Subcutaneous abdominal adipose tissue (tissue), 5 donors: ENCODE measurements at regions not wholly inside any gene's neighbourhood (a gene's known extent, or its start where the extent isn't known, plus 50 kb on each side); places are given as distances from the start of the nearest gene placed in this dataset.

ENCODE experiments used
- H3K27ac ChIP-seq: one replicate; pipeline ENCODE4 v1.7.0; 2013; ENCODE audit warnings: low read depth, mild to moderate bottlenecking, inconsistent platforms, low read length, moderate library complexity
- H3K27me3 ChIP-seq, 5 donors: one replicate each; pipeline ENCODE4 v1.7.0; 2013; ENCODE audit warnings: low read length in 5 of 5, inconsistent platforms in 1 of 5; ENCODE audit not compliant: control insufficient read depth in 5 of 5, insufficient read depth in 4 of 5
- H3K36me3 ChIP-seq, 5 donors: one replicate each; pipeline ENCODE4 v1.7.0; 2013; ENCODE audit warnings: low read length in 5 of 5; ENCODE audit not compliant: control insufficient read depth in 5 of 5, insufficient read depth in 5 of 5
- H3K4me1 ChIP-seq, 5 donors: one replicate each; pipeline ENCODE4 v1.7.0; 2013; ENCODE audit warnings: low read length in 5 of 5, mild to moderate bottlenecking in 3 of 5, moderate library complexity in 1 of 5; ENCODE audit not compliant: control insufficient read depth in 5 of 5, insufficient read depth in 5 of 5
- H3K4me3 ChIP-seq, 5 donors: one replicate each; pipeline ENCODE4 v1.7.0; 2013; ENCODE audit warnings: low read length in 5 of 5, low read depth in 1 of 5
- H3K9ac ChIP-seq, 5 donors: one replicate each; pipeline ENCODE4 v1.7.0; 2013; ENCODE audit warnings: low read length in 5 of 5, mild to moderate bottlenecking in 4 of 5, moderate library complexity in 3 of 5
- H3K9me3 ChIP-seq, 5 donors: one replicate each; pipeline ENCODE4 v1.7.0; 2013; ENCODE audit warnings: low read length in 5 of 5; ENCODE audit not compliant: control insufficient read depth in 5 of 5
- donor health status: healthy.
- donor health status: healthy.
- donor health status: healthy.
- donor health status: healthy.
- donor health status: healthy.

DNA sequence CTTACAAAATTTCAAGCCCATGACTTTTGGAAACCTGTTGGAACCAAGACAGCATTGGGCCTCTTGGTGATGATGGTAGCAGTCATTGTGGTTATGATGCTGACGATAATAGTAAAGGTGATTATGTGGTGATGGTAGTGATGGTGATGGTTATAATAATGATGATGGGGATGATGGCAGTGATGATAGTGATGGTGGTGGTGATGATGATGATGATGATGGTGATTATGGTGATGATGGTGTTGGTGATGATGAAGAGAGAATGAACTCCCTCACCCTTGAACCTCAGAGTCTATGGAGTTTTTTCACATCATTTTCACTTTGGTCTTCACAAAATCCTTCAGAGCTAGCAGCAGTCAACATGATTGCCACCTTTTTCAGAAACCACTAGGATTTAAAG lies 105.3 kb upstream of the ASIC2 start:
- Histone ChIP-seq H3K27me3 (peaks cover 0 to 4% (median 0%) of the 10 kb centered on the region in 5 donors), H3K4me1 (no peaks in the 10 kb centered on the region), H3K36me3 (no peaks in the 10 kb centered on the region)

DNA sequence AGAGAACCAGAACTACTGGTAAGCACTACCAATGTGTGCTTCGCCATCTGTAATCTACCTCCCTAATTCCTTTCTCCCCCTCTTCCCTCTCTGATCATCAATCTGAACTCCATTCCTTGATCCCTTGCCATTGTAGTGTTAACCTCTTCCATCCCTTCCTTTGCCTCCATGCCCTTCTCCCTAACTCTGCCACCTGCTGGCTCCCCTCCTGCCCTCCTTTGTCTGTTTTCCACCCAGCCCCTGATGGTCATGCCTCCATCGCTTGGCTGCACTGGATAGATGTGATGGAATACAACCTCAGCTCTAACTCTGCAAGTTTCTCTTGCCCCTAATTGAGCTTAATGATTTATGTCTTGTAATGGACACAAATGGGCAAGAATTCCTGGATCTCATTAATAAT lies 108.2 kb upstream of the ASIC2 start:
- Histone ChIP-seq H3K27me3 (peaks cover 0 to 4% (median 0%) of the 10 kb centered on the region in 5 donors), H3K9ac (no peak overlapping the region), H3K9me3 (no peaks in the 10 kb centered on the region), H3K4me3 (no peak overlapping the region), H3K27ac (no peak overlapping the region), H3K4me1 (no peaks in the 10 kb centered on the region), H3K36me3 (no peaks in the 10 kb centered on the region)

More for the DNA sequence above, 105.3 kb upstream of the ASIC2 start:
- Histone ChIP-seq H3K27ac (no peak overlapping the region), H3K9me3 (peaks cover 0 to 1% (median 0%) of the 10 kb centered on the region in 5 donors), H3K4me3 (no peak overlapping the region), H3K9ac (no peak overlapping the region)

DNA sequence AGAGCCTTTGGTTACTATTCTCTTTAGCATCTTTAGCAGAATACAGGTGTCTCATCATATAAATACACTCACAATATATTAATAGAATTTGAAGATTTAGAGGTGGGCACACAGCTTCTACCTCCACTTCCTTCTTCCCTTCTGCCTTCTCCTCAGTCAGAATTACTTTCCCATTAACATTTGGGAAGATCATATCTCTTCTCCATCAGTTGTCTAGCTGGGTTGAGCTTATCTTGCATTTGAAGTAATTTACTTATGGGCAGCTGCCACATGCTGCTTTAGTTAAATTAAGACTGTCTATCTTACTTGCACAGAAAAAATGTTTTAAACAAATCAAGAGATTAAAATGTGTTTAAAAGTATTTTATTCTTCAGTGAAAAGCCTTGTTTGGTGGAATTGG lies 110.1 kb upstream of the ASIC2 start:
- Histone ChIP-seq H3K9ac (no peak overlapping the region), H3K4me1 (no peaks in the 10 kb centered on the region)

DNA sequence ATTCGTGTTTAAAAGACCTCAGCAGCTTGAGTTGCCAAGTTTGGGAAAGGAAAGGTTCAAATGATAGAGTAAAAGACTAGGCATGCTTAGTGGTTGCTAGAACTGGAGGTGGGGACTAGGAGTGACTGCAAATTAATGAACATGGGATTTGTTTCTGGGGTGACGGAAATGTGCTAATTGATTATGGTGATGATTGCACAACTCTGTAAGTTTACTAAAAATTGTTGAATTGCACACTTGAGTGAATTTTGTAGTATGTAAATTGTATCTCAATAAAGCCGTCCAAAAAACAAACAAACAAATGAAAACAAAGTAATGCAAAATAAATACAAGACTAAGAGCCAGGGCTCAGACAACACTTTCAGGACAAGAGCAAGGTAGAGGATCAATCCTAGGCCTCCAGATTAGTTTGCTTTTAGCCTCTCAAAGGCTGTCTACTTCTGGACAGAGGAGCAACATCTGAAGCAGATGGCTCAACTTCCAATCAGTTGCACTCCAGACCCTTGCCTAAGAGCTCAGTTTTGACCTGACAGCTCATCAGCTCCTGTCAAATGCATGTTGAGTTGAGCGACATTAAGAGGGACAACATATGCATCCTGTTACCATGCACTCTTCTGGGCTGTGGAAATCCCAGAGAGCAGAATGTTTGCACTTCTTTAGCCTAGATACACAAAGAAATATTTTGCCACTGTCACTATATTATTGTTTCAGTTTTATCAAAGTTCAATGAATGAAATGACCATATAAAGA lies 111.2 kb upstream of the ASIC2 start:
- Histone ChIP-seq H3K4me3 (no peak overlapping the region), H3K9me3 (no peaks in the 10 kb centered on the region), H3K36me3 (no peaks in the 10 kb centered on the region), H3K27me3 (peaks cover 0 to 5% (median 0%) of the 10 kb centered on the region in 5 donors), H3K4me1 (no peaks in the 10 kb centered on the region), H3K9ac (no peak overlapping the region), H3K27ac (no peak overlapping the region)

More for the DNA sequence above, 110.1 kb upstream of the ASIC2 start:
- peaks cover 0 to 5% (median 0%) of the 10 kb centered on the region in 5 donors for H3K27me3 ChIP-seq
- H3K36me3 ChIP-seq: no peaks in the 10 kb centered on the region
- H3K9me3 ChIP-seq: no peaks in the 10 kb centered on the region
- no peak overlapping the region for H3K27ac ChIP-seq
- no peak overlapping the region for H3K4me3 ChIP-seq

DNA sequence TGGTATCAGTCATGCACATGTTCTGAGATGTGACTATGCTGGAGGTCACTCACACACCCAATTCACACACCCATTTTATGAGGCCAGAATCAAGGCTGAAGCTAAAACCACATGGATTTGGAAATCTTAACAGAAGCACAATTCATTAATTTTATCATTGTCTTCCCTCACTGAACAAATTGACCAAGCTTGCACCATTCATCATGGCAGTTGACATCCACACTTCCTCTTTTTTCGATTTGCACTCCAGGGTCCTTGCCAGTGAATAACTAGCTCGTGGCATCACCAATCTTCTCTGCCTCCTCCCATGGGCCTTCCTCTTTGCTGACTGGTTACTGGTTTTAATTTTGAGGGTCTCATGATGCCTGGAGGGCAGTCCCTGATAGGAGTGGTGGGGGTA lies 123.0 kb upstream of the ASIC2 start:
- Histone ChIP-seq H3K9me3 (no peaks in the 10 kb centered on the region), H3K4me3 (no peak overlapping the region), H3K27me3 (peaks cover 0 to 6% (median 0%) of the 10 kb centered on the region in 5 donors), H3K36me3 (no peaks in the 10 kb centered on the region), H3K27ac (no peak overlapping the region), H3K4me1 (peaks cover 0 to 2% (median 0%) of the 10 kb centered on the region in 5 donors), H3K9ac (no peak overlapping the region)

DNA sequence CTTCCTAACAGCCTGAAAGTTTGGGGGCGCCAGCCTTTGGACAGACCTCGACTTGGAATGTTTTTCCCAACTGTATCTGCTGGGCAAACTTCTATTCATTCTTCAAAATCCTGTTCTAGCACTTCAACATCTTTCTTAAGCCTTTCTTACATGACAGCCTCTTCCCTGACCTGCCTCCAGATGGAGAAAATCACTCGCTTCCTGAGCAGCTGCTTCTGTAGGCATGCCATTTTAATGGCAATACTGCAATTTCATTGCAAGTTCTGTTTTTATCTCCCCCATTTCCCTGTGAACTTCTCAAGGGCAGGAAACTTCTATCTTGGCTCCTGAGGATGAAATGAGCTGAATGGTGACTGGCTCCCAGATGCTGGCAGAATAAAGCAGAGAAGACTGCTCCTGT lies 128.8 kb upstream of the ASIC2 start:
- H3K9ac ChIP-seq: no peak overlapping the region
- H3K4me3 ChIP-seq: no peak overlapping the region
- H3K27ac ChIP-seq: no peak overlapping the region
- peaks cover 0 to 2% (median 0%) of the 10 kb centered on the region in 5 donors for H3K9me3 ChIP-seq
- H3K4me1 ChIP-seq: no peaks in the 10 kb centered on the region
- H3K36me3 ChIP-seq: no peaks in the 10 kb centered on the region
- peaks cover 0 to 9% (median 4%) of the 10 kb centered on the region in 5 donors for H3K27me3 ChIP-seq

DNA sequence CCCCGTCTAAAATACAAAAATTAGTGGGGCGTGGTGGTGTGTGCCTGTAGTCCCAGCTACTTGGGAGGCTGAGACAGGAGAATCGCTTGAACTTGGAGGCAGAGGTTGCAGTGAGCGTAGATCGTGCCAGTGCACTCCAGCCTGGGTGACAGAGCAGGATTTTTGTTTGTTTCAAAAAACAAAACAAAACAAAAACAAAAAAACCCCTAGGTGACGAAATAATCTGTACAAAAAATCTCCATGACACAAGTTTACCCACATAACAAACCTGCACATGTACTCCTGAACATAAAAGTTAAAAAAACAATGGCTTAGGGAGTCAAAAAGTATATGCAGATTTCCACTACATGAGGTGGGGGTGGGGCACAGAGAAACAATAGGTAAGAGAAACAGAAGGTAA lies 140.5 kb upstream of the ASIC2 start:
- Histone ChIP-seq H3K9ac (no peak overlapping the region), H3K36me3 (no peaks in the 10 kb centered on the region), H3K9me3 (peaks cover 0 to under 1% (median 0%) of the 10 kb centered on the region in 5 donors), H3K4me1 (no peaks in the 10 kb centered on the region), H3K27ac (no peak overlapping the region), H3K27me3 (peaks cover 0 to 6% (median 0%) of the 10 kb centered on the region in 5 donors), H3K4me3 (no peak overlapping the region)

DNA sequence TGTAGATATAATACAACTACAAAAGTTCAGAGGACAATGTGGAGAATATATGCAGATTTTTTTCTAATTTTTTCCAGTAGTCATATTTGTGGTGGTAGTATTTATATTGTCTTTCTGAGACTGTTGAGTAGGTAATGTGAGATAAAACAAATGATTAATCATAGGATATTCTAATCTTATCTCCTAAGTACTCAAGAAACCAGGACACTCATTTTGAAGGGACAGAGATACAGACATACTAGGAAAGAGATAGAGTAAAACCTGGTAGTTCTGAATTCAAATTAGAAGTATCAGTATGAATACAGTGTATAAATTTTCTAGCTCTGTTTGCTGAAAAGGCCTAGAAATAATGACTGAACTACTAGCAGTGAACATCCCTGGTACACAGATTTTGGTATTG lies 141.7 kb upstream of the ASIC2 start:
- Histone ChIP-seq H3K36me3 (no peaks in the 10 kb centered on the region), H3K27me3 (peaks cover 0 to 3% (median 0%) of the 10 kb centered on the region in 5 donors), H3K27ac (no peak overlapping the region), H3K4me1 (no peaks in the 10 kb centered on the region), H3K4me3 (no peak overlapping the region), H3K9me3 (no peaks in the 10 kb centered on the region), H3K9ac (no peak overlapping the region)

DNA sequence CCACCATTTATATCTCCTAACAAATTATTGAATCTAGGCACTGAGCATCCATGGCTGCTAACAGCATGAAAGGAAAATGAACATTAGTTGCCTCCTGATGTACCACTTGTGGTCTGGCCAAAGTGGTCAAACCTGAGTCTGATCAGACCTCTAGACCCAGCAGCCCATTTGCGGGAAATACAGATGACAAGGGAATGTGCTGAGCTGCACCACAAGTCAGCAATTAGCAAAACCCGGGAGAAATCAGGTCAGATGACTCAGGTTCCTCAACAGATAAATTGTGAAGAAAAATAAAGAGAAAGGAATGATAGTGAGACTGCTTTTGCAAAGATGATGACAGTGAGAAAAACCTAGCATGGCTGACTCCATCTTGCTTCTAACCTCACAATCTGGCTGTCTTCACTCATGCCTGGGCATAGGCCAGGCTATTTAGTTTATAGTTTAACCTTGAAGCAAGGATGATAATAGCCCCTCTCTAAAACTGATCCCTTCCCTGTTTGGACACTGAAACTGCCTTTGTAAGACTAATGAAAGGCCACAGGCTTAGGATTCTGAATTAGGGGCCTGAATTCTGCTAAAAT lies 142.7 kb upstream of the ASIC2 start:
- H3K9ac ChIP-seq: no peak overlapping the region
- H3K9me3 ChIP-seq: no peaks in the 10 kb centered on the region
- H3K4me1 ChIP-seq: no peaks in the 10 kb centered on the region
- H3K27ac ChIP-seq: no peak overlapping the region
- no peak overlapping the region for H3K4me3 ChIP-seq
- peaks cover 0 to under 1% (median 0%) of the 10 kb centered on the region in 5 donors for H3K27me3 ChIP-seq
- no peaks in the 10 kb centered on the region for H3K36me3 ChIP-seq

DNA sequence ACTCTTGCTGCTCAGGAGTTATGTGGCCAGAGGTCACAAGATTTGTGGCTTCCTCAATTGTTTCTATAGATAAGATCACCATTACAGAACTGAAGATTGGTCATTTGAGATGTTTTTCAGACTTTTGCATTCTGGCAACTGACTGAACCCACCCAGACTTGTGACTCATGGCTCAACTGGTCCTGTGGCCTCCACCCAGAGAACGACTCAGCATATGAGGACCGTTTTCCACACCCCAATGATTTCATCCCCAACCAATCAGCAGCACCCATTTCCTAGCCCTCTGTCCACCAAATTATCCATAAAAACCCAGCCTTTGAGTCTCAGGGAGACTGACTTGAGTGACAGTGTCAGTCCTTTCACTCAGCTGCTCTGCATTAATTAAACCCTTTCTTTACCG lies 143.2 kb upstream of the ASIC2 start:
- no peaks in the 10 kb centered on the region for H3K9me3 ChIP-seq
- no peaks in the 10 kb centered on the region for H3K4me1 ChIP-seq
- H3K27me3 ChIP-seq: no peaks in the 10 kb centered on the region
- no peaks in the 10 kb centered on the region for H3K36me3 ChIP-seq
- H3K4me3 ChIP-seq: no peak overlapping the region
- H3K9ac ChIP-seq: no peak overlapping the region
- no peak overlapping the region for H3K27ac ChIP-seq
